ENCODE measurements at regions not wholly inside any gene's neighbourhood (a gene's known extent, or its start where the extent isn't known, plus 50 kb on each side); places are given as distances from the start of the nearest gene placed in this dataset.

GRCh38 chr21:32914424-32915039 lies 111.2 kb upstream of the OLIG2 start:
- POLR2A ChIA-PET: no interaction called here

GRCh38 chr21:32915099-32915498 lies 110.6 kb upstream of the OLIG2 start:
- Histone ChIP-seq H3K4me2 (ENCODE audit: low read length) (no peak overlapping the region), H2AFZ (ENCODE audit: low read depth, low read length, poor library complexity, severe bottlenecking) (no peak overlapping the region), H3K4me1 (ENCODE audit: control insufficient read depth in 1 of 2, insufficient read depth in 2 of 2, low read length in 2 of 2) (no peaks in the 10 kb centered on the region), H3K79me2 (ENCODE audit: insufficient read depth, low read length) (no peaks in the 10 kb centered on the region), H3K36me3 (ENCODE audit: control insufficient read depth in 1 of 2, insufficient read depth in 2 of 2, low read length in 2 of 2) (no peaks in the 10 kb centered on the region), H3K9ac (ENCODE audit: low read length) (no peak overlapping the region), H4K20me1 (ENCODE audit: insufficient read depth) (no peaks in the 10 kb centered on the region), H3K27ac (ENCODE audit: low read depth, low read length) (no peak overlapping the region), H3K9me3 (ENCODE audit: control insufficient read depth in 1 of 2, insufficient read depth in 1 of 2, low read depth in 1 of 2, low read length in 2 of 2) (no peaks in the 10 kb centered on the region), H3K4me3 (replicated peaks in 1 of 2; ENCODE audit: low read depth in 1 of 2, low read length in 2 of 2) (no peak overlapping the region), H3K9me2 (ENCODE audit: insufficient read depth) (no peaks in the 10 kb centered on the region), H3K27me3 (ENCODE audit: insufficient read depth, low read length) (peaks cover 30% of the 10 kb centered on the region)
- DNase-seq (ENCODE audit: low read depth, low spot score) (no peak), ATAC-seq (no peak)
- ChIA-PET POLR2A (no interaction called here), CTCF (interaction anchor here (0.7 to 1.5 kb wide), 2 partner anchors 8 to 19 kb away, joined by 3 read pairs; no protein-coding TSS in a partner anchor), RAD21 (ENCODE audit: low non-redundant PET in 1 of 2, low total read pairs in 2 of 2, uncharacterized antibody in 2 of 2, unreplicated experiment in 2 of 2) (no interaction called here)
- no TSS peak for BruUV-seq (replicated peaks)
- no peak for TF ChIP-seq ZNF274 (IDR thresholded peaks at IDR 0.05; ENCODE audit: low read depth, low read length)
- TF ChIP-seq POLR2A (IDR thresholded peaks at IDR 0.05; ENCODE audit: borderline replicate concordance, extremely low read depth, insufficient read depth, insufficient read length): no peak
- no peak for TF ChIP-seq FOSL1 (IDR thresholded peaks at IDR 0.05; ENCODE audit: low read depth)
- TF ChIP-seq SRF (IDR thresholded peaks at IDR 0.05; ENCODE audit: low read depth): no peak
- no peak for TF ChIP-seq EGR1 (IDR thresholded peaks at IDR 0.05; ENCODE audit: low read depth)
- no peak for TF ChIP-seq EZH2 (IDR thresholded peaks at IDR 0.05)
- TF ChIP-seq MAX (IDR thresholded peaks at IDR 0.05): no peak
- TF ChIP-seq CTCF (IDR thresholded peaks at IDR 0.05 in 2 of 3, conservative IDR thresholded peaks at IDR 0.05 in 1 of 3; ENCODE audit: borderline replicate concordance in 1 of 3, insufficient read depth in 1 of 3, low read depth in 2 of 3, low read length in 2 of 3): no peak
- no peak for TF ChIP-seq TCF7L2 (IDR thresholded peaks at IDR 0.05; ENCODE audit: borderline replicate concordance, extremely low read depth, insufficient read depth, insufficient read length)
- TF ChIP-seq ATF3 (IDR thresholded peaks at IDR 0.05): no peak
- TF ChIP-seq JUND (IDR thresholded peaks at IDR 0.05): no peak
- TF ChIP-seq EZH2phosphoT487 (IDR thresholded peaks at IDR 0.05; ENCODE audit: borderline replicate concordance): no peak
- intact Hi-C loops (cut with micrococcal nuclease): no loop called here

More at GRCh38 chr21:32914424-32915039, 111.2 kb upstream of the OLIG2 start:
- intact Hi-C loops (cut with micrococcal nuclease): no loop called here
- Histone ChIP-seq H3K36me3 (ENCODE audit: control insufficient read depth in 1 of 2, insufficient read depth in 2 of 2, low read length in 2 of 2) (no peaks in the 10 kb centered on the region), H4K20me1 (ENCODE audit: insufficient read depth) (no peaks in the 10 kb centered on the region), H3K4me1 (ENCODE audit: control insufficient read depth in 1 of 2, insufficient read depth in 2 of 2, low read length in 2 of 2) (no peaks in the 10 kb centered on the region), H3K9me3 (ENCODE audit: control insufficient read depth in 1 of 2, insufficient read depth in 1 of 2, low read depth in 1 of 2, low read length in 2 of 2) (no peaks in the 10 kb centered on the region), H3K27ac (ENCODE audit: low read depth, low read length) (no peak overlapping the region), H3K9ac (ENCODE audit: low read length) (no peak overlapping the region), H3K79me2 (ENCODE audit: insufficient read depth, low read length) (no peaks in the 10 kb centered on the region), H3K4me3 (replicated peaks in 1 of 2; ENCODE audit: low read depth in 1 of 2, low read length in 2 of 2) (no peak overlapping the region), H3K4me2 (ENCODE audit: low read length) (no peak overlapping the region), H3K27me3 (ENCODE audit: insufficient read depth, low read length) (peaks cover 30% of the 10 kb centered on the region), H3K9me2 (ENCODE audit: insufficient read depth) (no peaks in the 10 kb centered on the region), H2AFZ (ENCODE audit: low read depth, low read length, poor library complexity, severe bottlenecking) (no peak overlapping the region)
- RAD21 ChIA-PET (ENCODE audit: low non-redundant PET in 1 of 2, low total read pairs in 2 of 2, uncharacterized antibody in 2 of 2, unreplicated experiment in 2 of 2): no interaction called here
- BruUV-seq (replicated peaks): no TSS peak
- CTCF ChIA-PET: no interaction called here
- ATAC-seq (no peak), DNase-seq (ENCODE audit: low read depth, low spot score) (no peak)
- TF ChIP-seq SRF (IDR thresholded peaks at IDR 0.05; ENCODE audit: low read depth) (no peak), ATF3 (IDR thresholded peaks at IDR 0.05) (no peak), EZH2phosphoT487 (IDR thresholded peaks at IDR 0.05; ENCODE audit: borderline replicate concordance) (no peak), MAX (IDR thresholded peaks at IDR 0.05) (no peak)

Data from HCT116 (cell line).